Gastroesophageal sphincter (tissue), 4 donors: ENCODE measurements at regions not wholly inside any gene's neighbourhood (a gene's known extent, or its start where the extent isn't known, plus 50 kb on each side); places are given as distances from the start of the nearest gene placed in this dataset.

Source experiments
- ATAC-seq: fragments of 150-250 bp; one replicate; pipeline ENCODE4 v1.9.1; 2016; ENCODE audit warnings: mild to moderate bottlenecking, moderate library complexity
- H3K27ac ChIP-seq, 4 donors: fragments of 200-600 bp; sonication (generic) in 3 of 4; 1 replicate in 3 of 4; 2 replicates in 1 of 4; pipeline ENCODE4 v1.5.1; 2016 to 2019
- H3K27me3 ChIP-seq: fragments of 200-600 bp; sonication (generic); one replicate; pipeline ENCODE4 v1.5.1; 2019
- H3K36me3 ChIP-seq, 2 donors: fragments of 200-600 bp; sonication (generic); one replicate each; pipeline ENCODE4 v1.5.1; 2019; ENCODE audit warnings: control low read depth in 1 of 2
- H3K4me1 ChIP-seq, 3 donors: fragments of 200-600 bp; sonication (generic); 1 replicate in 2 of 3; 2 replicates in 1 of 3; pipeline ENCODE4 v1.5.1; 2016 to 2019; ENCODE audit warnings: control low read depth in 2 of 3
- H3K4me3 ChIP-seq, 2 donors: fragments of 200-600 bp; sonication (generic); one replicate each; pipeline ENCODE4 v1.5.1; 2019; ENCODE audit warnings: mild to moderate bottlenecking in 1 of 2, moderate library complexity in 1 of 2
- H3K9me3 ChIP-seq, 3 donors: fragments of 200-600 bp; sonication (generic); one replicate each; pipeline ENCODE4 v1.5.1; 2017 to 2019; ENCODE audit warnings: control low read depth in 2 of 3
- CTCF ChIP-seq, 4 experiments: fragments of 200-600 bp in 2 of 4; fragments of 450-650 bp in 2 of 4; sonication (generic) in 1 of 4; IDR thresholded peaks; one replicate each; pipeline ENCODE4 v1.5.1; 2017 to 2019; ENCODE audit warnings: antibody characterized with exemption in 4 of 4, mild to moderate bottlenecking in 2 of 4, moderate library complexity in 2 of 4
- EP300 ChIP-seq: sonication (generic); formaldehyde crosslinking; IDR thresholded peaks from one replicate; pipeline ENCODE4 v1.6.1; 2017; ENCODE audit warnings: antibody characterized with exemption, mild to moderate bottlenecking
- POLR2A ChIP-seq, 2 donors: fragments of 450-650 bp; IDR thresholded peaks; one replicate each; pipeline ENCODE4 v1.6.1; 2017; ENCODE audit warnings: antibody characterized with exemption in 2 of 2, mild to moderate bottlenecking in 2 of 2, moderate library complexity in 1 of 2
- POLR2AphosphoS5 ChIP-seq: sonication (generic); formaldehyde crosslinking; IDR thresholded peaks from one replicate; pipeline ENCODE4 v1.6.1; 2017; ENCODE audit warnings: antibody characterized with exemption
- WGBS, 2 donors: methylation state at CpG; one replicate each; pipeline ENCODE4 v1.1.5; 2018; ENCODE audit warnings: low coverage in 1 of 2; 5-methylcytosine and 5-hydroxymethylcytosine counted together

- 23 to 56% methylated on average over 4 to 5 of the region's 12 CpGs for WGBS, 2 donors
- no peak overlapping the region for H3K4me3 ChIP-seq
- peak; percentile 46 for ATAC-seq
- no peak overlapping the region for H3K27ac ChIP-seq
- H3K36me3 ChIP-seq: no peaks in the 10 kb centered on the region
- peaks cover 21% of the 10 kb centered on the region for H3K27me3 ChIP-seq
- H3K9me3 ChIP-seq: no peaks in the 10 kb centered on the region
- peaks cover 0 to 10% (median 0%) of the 10 kb centered on the region in 3 donors for H3K4me1 ChIP-seq
- TF ChIP-seq POLR2AphosphoS5 (no peak), POLR2A (IDR thresholded peaks at IDR 0.05) (no peak), CTCF (IDR thresholded peaks at IDR 0.05) (no peak), EP300 (no peak)
Measured at GRCh38 chr12:4135919-4136605, 137.5 kb upstream of the CCND2 start.

- H3K27me3 ChIP-seq: peaks cover 21% of the 10 kb centered on the region
- no peak for TF ChIP-seq POLR2A (IDR thresholded peaks at IDR 0.05)
- no peak for TF ChIP-seq POLR2AphosphoS5
- no peak for TF ChIP-seq CTCF (IDR thresholded peaks at IDR 0.05)
- TF ChIP-seq EP300: no peak
- H3K9me3 ChIP-seq: no peaks in the 10 kb centered on the region
- WGBS, 2 donors: 29 to 32% methylated on average over 3 to 10 of the region's 12 CpGs
- H3K27ac ChIP-seq: no peak overlapping the region
- H3K4me3 ChIP-seq: no peak overlapping the region
- no peak for ATAC-seq
- peaks cover 0 to 10% (median 0%) of the 10 kb centered on the region in 3 donors for H3K4me1 ChIP-seq
- no peaks in the 10 kb centered on the region for H3K36me3 ChIP-seq
Measured at GRCh38 chr12:4134448-4135263, 138.9 kb upstream of the CCND2 start.

GRCh38 chr12:4133636-4134447 lies 139.7 kb upstream of the CCND2 start:
- Histone ChIP-seq H3K4me1 (peaks cover 0 to 10% (median 0%) of the 10 kb centered on the region in 3 donors), H3K27ac (no peak overlapping the region), H3K4me3 (no peak overlapping the region), H3K36me3 (no peaks in the 10 kb centered on the region), H3K9me3 (no peaks in the 10 kb centered on the region), H3K27me3 (peaks cover 21% of the 10 kb centered on the region)
- TF ChIP-seq POLR2AphosphoS5 (no peak), EP300 (no peak), CTCF (IDR thresholded peaks at IDR 0.05) (no peak), POLR2A (IDR thresholded peaks at IDR 0.05) (no peak)
- 35 to 51% methylated on average over 3 to 13 of the region's 15 CpGs for WGBS, 2 donors
- no peak for ATAC-seq

- no peak overlapping the region for H3K27ac ChIP-seq
- H3K4me1 ChIP-seq: peaks cover 0 to 10% (median 0%) of the 10 kb centered on the region in 3 donors
- H3K4me3 ChIP-seq: no peak overlapping the region
- TF ChIP-seq POLR2AphosphoS5 (no peak), CTCF (IDR thresholded peaks at IDR 0.05) (no peak), EP300 (no peak), POLR2A (IDR thresholded peaks at IDR 0.05) (no peak)
- WGBS, 2 donors: 60 to 100% methylated on average over 1 to 2 of the region's 5 CpGs
- peaks cover 18% of the 10 kb centered on the region for H3K27me3 ChIP-seq
- no peak for ATAC-seq
- H3K9me3 ChIP-seq: no peaks in the 10 kb centered on the region
- no peaks in the 10 kb centered on the region for H3K36me3 ChIP-seq
Measured at GRCh38 chr12:4133029-4133428, 140.5 kb upstream of the CCND2 start.
